HG02885 (cell line): ENCODE measurements at regions not wholly inside any gene's neighbourhood (a gene's known extent, or its start where the extent isn't known, plus 50 kb on each side); places are given as distances from the start of the nearest gene placed in this dataset.
"Not testable (repeated sequence)": the region's sequence is repeated elsewhere in the genome, so short reads cannot be mapped to it uniquely, and the experiment has no call there.

Source experiments
- ATAC-seq: cut with Tn5 transposase; IDR thresholded peaks from one replicate; pipeline ENCODE4 v1.9.1; 2021; ENCODE audit warnings: mild to moderate bottlenecking; ENCODE audit not compliant: unreplicated experiment, poor library complexity

DNA sequence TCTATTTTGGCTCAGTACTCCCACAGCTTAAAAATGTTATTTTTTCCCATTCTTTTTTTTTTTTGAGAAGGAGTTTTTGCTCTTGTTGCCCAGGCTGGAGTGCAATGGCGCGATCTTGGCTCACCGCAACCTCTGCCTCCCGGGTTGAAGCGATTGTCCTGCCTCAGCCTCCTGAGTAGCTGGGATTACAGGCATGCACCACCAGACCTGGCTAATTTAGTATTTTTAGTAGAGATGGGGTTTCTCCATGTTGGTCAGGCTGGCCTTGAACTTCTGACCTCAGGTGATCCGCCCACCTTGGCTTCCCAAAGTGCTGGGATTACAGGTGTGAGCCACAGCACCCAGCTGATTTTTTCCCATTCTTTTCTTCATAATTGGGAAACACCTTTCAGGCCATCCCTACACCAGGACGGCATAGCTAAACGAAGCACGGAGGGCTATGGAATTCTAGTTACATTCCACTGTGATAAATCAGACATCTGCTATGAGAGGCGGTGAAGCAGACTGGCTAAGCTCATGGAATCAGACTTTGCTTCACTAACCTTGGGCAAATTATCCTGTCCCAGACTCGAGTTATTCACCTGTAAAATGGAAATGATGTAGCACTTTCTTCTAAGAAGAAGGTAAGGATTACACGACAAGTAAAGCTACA, 68.7 kb upstream of the ZFAND5 start:
- not testable (repeated sequence) for ATAC-seq

DNA sequence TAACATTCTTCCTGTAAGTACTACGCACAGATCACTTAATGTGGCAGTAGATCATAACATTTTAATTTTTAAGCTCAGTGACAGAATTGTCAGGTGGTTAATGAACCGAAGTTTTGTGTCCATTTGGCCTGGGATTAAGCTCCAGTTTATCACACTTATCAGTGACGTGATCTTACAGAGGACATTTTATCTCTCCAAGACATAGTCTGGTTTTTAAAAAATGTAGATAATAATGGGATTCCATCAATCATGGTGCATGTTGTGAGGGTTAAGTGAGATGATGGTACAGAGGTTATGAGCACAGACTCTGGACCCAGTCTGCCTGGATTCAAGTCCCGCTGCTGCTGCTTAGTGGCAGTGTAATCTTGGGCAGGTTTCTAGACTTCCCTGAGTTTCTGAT, 66.0 kb upstream of the ZFAND5 start:
- ATAC-seq, result no peak

DNA sequence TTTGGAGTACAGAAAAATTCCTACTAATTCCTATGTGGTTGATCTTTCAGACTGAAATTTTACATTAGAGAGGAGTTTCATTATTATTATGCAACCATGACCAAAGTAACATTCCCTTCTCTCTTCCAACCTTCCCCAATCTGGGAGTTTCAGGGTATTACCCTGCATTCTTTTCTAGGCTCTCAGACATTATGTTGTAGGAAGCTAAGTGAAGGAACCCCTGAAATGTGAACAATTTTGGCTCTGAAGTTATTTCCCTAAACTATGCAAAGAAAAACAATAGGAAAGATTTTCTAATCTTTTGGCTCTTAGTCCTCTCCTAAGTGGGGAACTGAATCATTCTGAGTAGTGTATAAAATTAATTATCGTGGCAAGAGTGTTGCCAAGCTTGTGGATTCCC, 63.3 kb upstream of the ZFAND5 start:
- no peak for ATAC-seq

DNA sequence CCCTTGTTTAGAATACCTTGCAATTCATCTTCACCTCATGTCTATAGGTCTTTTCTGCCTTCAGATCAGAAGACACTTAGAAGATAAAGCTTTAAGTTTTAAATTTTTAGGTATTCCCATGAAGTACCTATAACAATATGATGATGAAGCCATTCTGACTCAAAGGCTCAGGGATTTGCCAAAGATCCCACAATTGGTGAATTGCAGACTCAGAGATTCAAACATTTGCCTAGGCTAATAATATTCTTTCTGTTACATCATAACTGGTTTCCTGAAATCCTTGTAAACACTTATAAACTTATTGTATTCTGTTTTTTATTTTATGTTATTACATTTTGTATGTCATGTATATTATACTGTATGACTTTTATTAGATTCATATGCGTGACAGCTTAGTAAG, 62.8 kb upstream of the ZFAND5 start:
- no peak for ATAC-seq

DNA sequence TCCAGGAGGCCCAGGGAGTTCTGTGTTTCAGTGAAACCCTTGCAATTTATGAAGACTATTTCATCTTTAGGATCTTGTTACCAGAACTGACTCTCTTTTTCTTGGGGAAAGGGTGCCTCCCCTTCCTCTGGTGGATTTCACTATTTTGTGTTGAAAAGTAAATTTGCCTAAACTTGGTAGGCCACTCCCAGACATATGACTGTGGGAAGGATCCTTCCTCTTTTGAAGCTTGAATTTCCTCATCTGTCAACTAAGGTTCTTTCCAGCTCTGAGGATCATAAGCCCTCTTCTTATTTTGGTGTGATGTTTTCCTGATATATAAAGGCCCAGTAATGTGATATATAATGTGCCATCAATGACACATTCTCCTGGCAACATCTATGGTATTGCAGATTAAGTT, 59.1 kb upstream of the ZFAND5 start:
- no peak for ATAC-seq

DNA sequence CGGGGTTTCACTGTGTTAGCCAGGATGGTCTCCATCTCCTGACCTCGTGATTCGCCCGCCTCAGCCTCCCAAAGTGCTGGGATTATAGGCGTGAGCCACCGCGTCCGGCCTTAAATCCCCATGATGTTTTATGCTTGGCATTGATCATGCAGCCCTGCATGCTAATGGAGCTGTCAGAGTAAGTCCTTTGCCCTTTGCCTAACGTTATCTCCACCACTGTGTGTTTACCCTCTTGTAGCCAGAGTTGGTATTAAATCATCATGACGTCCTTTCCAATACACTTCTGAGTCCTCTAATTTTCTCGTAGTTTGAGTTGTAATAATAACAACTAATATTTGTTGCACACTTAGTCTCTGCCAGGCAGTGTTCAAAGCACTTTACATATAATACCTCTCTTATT, 57.2 kb upstream of the ZFAND5 start:
- ATAC-seq, result no peak

DNA sequence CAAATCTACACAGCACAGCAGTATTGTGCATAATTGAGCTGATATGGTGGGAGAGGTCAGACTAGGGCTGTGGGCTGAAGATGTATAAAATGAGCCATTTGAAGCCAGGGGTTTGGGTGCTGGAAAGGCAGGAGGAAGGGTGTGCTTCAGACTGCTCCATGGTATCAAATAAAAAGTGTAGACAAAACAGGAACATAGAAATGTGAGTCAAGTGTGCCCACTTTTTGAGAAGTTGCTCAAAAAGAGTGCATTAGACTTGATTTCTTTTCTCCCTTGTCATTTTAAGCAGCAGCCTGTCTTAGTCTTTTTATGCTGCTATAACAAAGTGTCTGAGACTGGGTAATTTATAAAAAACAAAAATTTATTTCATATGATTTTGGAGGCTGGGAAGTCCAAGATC, 55.8 kb upstream of the ZFAND5 start:
- no peak for ATAC-seq

DNA sequence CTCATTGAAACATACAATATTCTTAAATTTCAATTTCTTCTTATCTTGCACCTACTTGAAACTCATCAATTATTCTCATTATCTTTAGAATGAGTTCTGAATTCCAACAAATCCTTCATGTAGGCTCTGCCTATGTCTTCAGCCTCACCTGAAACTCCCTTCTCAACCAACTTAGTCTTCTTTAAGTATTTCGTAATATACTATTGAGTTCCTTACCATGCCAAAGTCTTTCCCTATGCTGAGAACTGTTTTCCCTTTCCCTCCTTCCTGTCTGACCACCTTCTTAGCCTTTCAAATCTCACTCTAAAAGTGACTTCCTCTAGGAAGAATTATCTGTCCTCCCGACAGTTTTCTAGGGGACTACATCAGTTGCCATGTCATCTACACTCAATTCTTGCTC, 50.9 kb upstream of the ZFAND5 start:
- ATAC-seq, result no peak

DNA sequence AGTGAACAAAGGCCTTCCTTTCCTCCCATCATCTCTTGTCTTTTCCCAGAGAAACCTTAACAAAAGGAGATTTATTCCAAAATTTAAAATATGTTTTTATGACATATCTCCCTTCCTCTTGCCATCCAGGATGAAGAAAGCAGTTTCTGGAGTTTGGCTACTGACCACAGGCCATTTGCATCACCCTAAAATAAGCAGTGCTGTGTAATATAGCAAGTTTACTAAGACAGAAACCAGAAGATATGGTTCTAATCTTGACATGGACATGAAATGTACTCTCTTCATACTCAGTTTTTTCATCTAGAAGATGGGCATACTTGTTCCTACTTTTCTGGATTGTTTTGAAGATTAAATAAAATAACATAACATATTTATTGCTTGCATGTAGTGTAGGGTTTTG, 50.2 kb upstream of the ZFAND5 start:
- ATAC-seq, result peak; percentile 89
